PC-3 (cell line): ENCODE measurements at regions not wholly inside any gene's neighbourhood (a gene's known extent, or its start where the extent isn't known, plus 50 kb on each side); places are given as distances from the start of the nearest gene placed in this dataset.

ENCODE experiments used
- ATAC-seq: fragments of 200-7000 bp; cut with Tn5 transposase; 2 replicates; pipeline ENCODE4 v1.9.1; 2020; ENCODE audit warnings: mild to moderate bottlenecking, moderate library complexity
- BruUV-seq: library from RNA; stranded (reverse); fragments of 400-500 nt; replicated peaks from 2 replicates; lab custom pipeline; 2021; lab: Mats Ljungman, UMichigan
- CTCF ChIA-PET: fragments of 300-600 bp; sonication (Branson Sonifier 250); formaldehyde crosslinking; loops from one replicate; lab custom pipeline; 2022; ENCODE audit warnings: antibody characterized with exemption; lab: Charles Lee
- POLR2A ChIA-PET: fragments of 300-600 bp; sonication (Branson Sonifier 250); formaldehyde crosslinking; loops from one replicate; lab custom pipeline; 2022; ENCODE audit warnings: antibody characterized with exemption; ENCODE audit not compliant: unreplicated experiment; lab: Charles Lee
- DNase-seq: peaks from one replicate; pipeline ENCODE4 v3.0.0-alpha.2; 2015
- H2AFZ ChIP-seq: fragments of 300-600 bp; sonication (generic); 2 replicates; pipeline ENCODE4 v1.6.0; 2016; ENCODE audit warnings: antibody characterized with exemption, low read length
- H3F3A ChIP-seq: fragments of 300-600 bp; sonication (generic); one replicate; pipeline ENCODE4 v1.6.0; 2017; ENCODE audit warnings: antibody characterized with exemption, low read length, control low read depth, mild to moderate bottlenecking; ENCODE audit not compliant: unreplicated experiment
- H3K27ac ChIP-seq: fragments of 300-600 bp; sonication (generic); 2 replicates; pipeline ENCODE4 v1.5.1; 2016; ENCODE audit warnings: mild to moderate bottlenecking, low read length
- H3K27me3 ChIP-seq: fragments of 300-600 bp; sonication (generic); 2 replicates; pipeline ENCODE4 v1.6.1; 2016; ENCODE audit warnings: low read length, mixed read lengths
- H3K36me3 ChIP-seq: fragments of 300-600 bp; sonication (generic); 2 replicates; pipeline ENCODE4 v1.6.1; 2016; ENCODE audit warnings: low read depth, mixed run types, low read length, mixed read lengths
- H3K4me1 ChIP-seq: fragments of 300-600 bp; sonication (generic); 2 replicates; pipeline ENCODE4 v1.5.1; 2016; ENCODE audit warnings: low read length; ENCODE audit not compliant: insufficient read depth
- H3K4me2 ChIP-seq: fragments of 300-600 bp; sonication (generic); 2 replicates; pipeline ENCODE4 v1.6.0; 2016; ENCODE audit warnings: low read length
- H3K4me3 ChIP-seq: fragments of 300-600 bp; sonication (generic); 2 replicates; pipeline ENCODE4 v1.5.1; 2016; ENCODE audit warnings: mild to moderate bottlenecking, low read length, mixed read lengths
- H3K79me2 ChIP-seq: fragments of 300-600 bp; sonication (generic); 2 replicates; pipeline ENCODE4 v1.6.1; 2017; ENCODE audit warnings: low read length, mixed read lengths
- H3K9ac ChIP-seq: fragments of 300-600 bp; sonication (generic); 2 replicates; pipeline ENCODE4 v1.6.0; 2016; ENCODE audit warnings: mild to moderate bottlenecking, low read length
- H3K9me2 ChIP-seq: fragments of 300-600 bp; sonication (generic); replicated peaks from 2 replicates; pipeline ENCODE4 v1.6.1; 2016; ENCODE audit warnings: mixed run types, low read length, mixed read lengths
- H3K9me3 ChIP-seq: fragments of 300-600 bp; sonication (generic); 2 replicates; pipeline ENCODE4 v1.6.1; 2016; ENCODE audit warnings: low read length, mixed read lengths
- H4K20me1 ChIP-seq: fragments of 300-600 bp; sonication (generic); 2 replicates; pipeline ENCODE4 v1.6.1; 2016; ENCODE audit warnings: low read length, mixed read lengths
- CTCF ChIP-seq: fragments of 300-600 bp; sonication (generic); conservative IDR thresholded peaks from 2 replicates; pipeline ENCODE4 v1.5.1; 2017; ENCODE audit warnings: antibody characterized with exemption, low read depth, mild to moderate bottlenecking, low read length
- EZH2 ChIP-seq: fragments of 300-600 bp; sonication (generic); IDR thresholded peaks from one replicate; pipeline ENCODE4 v1.6.1; 2017; ENCODE audit warnings: antibody characterized with exemption, mild to moderate bottlenecking, low read length; ENCODE audit not compliant: unreplicated experiment
- EZH2phosphoT487 ChIP-seq: fragments of 300-600 bp; sonication (generic); IDR thresholded peaks from 2 replicates; pipeline ENCODE4 v1.6.1; 2018; ENCODE audit warnings: mild to moderate bottlenecking, antibody characterized with exemption, low read length, borderline replicate concordance
- intact Hi-C: fragments of 100-400 bp; cut with micrococcal nuclease; formaldehyde crosslinking; loops from 2 replicates; pipeline ENCODE4 v1.9.0; 2023

GRCh38 chr3:130627143-130627855 lies 110.3 kb downstream of the COL6A6 start:
- Histone ChIP-seq H3K9ac (no peak overlapping the region), H3F3A (no peaks in the 10 kb centered on the region), H4K20me1 (no peaks in the 10 kb centered on the region), H3K4me1 (no peaks in the 10 kb centered on the region), H3K4me3 (no peak overlapping the region), H3K36me3 (no peaks in the 10 kb centered on the region), H2AFZ (no peak overlapping the region), H3K4me2 (no peak overlapping the region), H3K79me2 (no peaks in the 10 kb centered on the region), H3K27me3 (peaks cover 42% of the 10 kb centered on the region), H3K27ac (no peak overlapping the region), H3K9me3 (no peaks in the 10 kb centered on the region), H3K9me2 (no peaks in the 10 kb centered on the region)
- CTCF ChIA-PET: no interaction called here
- no peak for TF ChIP-seq CTCF
- no peak for TF ChIP-seq EZH2phosphoT487
- no peak for TF ChIP-seq EZH2
- POLR2A ChIA-PET: no interaction called here
- intact Hi-C loops: no loop called here
- ATAC-seq: no peak
- BruUV-seq: no TSS peak
- no peak for DNase-seq

GRCh38 chr3:130627882-130628281 lies 110.9 kb downstream of the COL6A6 start:
- intact Hi-C loops: no loop called here
- Histone ChIP-seq H3K4me3 (no peak overlapping the region), H3K79me2 (no peaks in the 10 kb centered on the region), H3F3A (no peaks in the 10 kb centered on the region), H2AFZ (no peak overlapping the region), H3K27ac (no peak overlapping the region), H3K9me2 (no peaks in the 10 kb centered on the region), H3K4me2 (no peak overlapping the region), H3K27me3 (peaks cover 42% of the 10 kb centered on the region), H3K36me3 (no peaks in the 10 kb centered on the region), H3K9me3 (no peaks in the 10 kb centered on the region), H3K9ac (no peak overlapping the region), H3K4me1 (no peaks in the 10 kb centered on the region), H4K20me1 (no peaks in the 10 kb centered on the region)
- DNase-seq (no peak), ATAC-seq (no peak)
- no TSS peak for BruUV-seq
- TF ChIP-seq EZH2 (no peak), EZH2phosphoT487 (no peak), CTCF (no peak)
- ChIA-PET CTCF (no interaction called here), POLR2A (no interaction called here)
